SK-N-MC (cell line): ENCODE measurements at regions not wholly inside any gene's neighbourhood (a gene's known extent, or its start where the extent isn't known, plus 50 kb on each side); places are given as distances from the start of the nearest gene placed in this dataset.

ENCODE experiments used
- EZH2 ChIP-seq: fragments of 200-600 bp; sonication (generic); IDR thresholded peaks from one replicate; pipeline ENCODE4 v1.6.1; 2017; ENCODE audit warnings: antibody characterized with exemption
- POLR2AphosphoS5 ChIP-seq: IDR thresholded peaks from 2 replicates; pipeline ENCODE4 v1.6.1; 2012; ENCODE audit warnings: mild to moderate bottlenecking, low read depth, low read length, borderline replicate concordance

GRCh38 chr11:70841264-70841663 is 411.1 kb downstream of the SHANK2 start:
- no peak for TF ChIP-seq POLR2AphosphoS5
- TF ChIP-seq EZH2 = no peak
